GM21447 (cell line): ENCODE measurements at regions not wholly inside any gene's neighbourhood (a gene's known extent, or its start where the extent isn't known, plus 50 kb on each side); places are given as distances from the start of the nearest gene placed in this dataset.

Experiments
- ATAC-seq: cut with Tn5 transposase; IDR thresholded peaks from one replicate; pipeline ENCODE4 v1.9.1; 2021; ENCODE audit not compliant: unreplicated experiment

DNA sequence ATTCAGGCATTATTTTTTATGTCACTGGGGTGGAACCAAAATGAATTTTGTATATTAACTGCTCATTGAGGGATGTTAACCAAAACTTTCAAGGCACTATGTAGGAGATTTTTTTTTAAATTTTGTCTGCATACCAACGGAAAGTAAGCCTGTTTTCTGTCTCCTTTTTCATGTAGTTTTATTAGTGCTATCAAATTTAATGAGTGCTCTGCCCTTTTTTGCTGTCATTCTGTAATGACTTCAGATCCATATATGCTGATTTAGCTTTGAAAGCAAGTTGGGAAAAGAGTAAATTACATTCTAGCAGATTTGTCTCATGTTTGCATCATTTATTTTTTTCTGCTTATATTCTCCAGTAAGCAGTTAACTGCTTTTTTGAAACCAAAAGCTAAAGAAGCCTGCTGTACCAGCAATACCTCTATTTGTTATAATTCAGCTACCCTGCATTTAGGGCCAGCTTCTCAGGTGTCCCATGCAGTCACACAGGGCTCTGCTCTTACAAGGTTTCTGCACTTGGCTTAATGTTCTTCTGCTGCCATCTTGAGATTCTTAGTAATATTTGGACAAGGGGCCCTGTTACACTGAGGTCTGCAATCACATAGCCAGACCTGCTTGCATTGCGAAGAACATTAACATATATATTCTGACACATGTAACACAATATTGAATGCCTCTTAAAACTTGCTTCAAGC is 429.0 kb downstream of the UTRN start:
- no peak for ATAC-seq

DNA sequence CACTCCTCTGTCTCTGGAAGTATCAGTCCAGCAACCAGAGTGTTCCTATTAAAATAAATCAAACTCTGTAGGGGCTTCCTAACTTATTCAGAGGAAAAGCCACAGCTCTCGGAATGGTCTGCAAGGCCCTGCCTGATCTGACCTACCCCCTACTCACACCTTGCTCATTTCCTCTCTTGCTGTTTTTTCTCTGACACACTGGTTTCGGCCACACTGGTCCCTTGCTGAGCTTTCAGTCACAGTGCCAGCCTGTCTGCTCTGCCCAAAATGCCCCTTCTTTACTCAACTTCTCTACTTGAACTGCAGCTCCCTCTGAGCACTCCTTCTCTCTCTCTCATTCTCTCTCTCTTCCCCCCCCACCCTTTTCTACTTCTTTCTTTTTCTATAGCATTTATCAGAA is 430.2 kb downstream of the UTRN start:
- ATAC-seq: peak; percentile 85

DNA sequence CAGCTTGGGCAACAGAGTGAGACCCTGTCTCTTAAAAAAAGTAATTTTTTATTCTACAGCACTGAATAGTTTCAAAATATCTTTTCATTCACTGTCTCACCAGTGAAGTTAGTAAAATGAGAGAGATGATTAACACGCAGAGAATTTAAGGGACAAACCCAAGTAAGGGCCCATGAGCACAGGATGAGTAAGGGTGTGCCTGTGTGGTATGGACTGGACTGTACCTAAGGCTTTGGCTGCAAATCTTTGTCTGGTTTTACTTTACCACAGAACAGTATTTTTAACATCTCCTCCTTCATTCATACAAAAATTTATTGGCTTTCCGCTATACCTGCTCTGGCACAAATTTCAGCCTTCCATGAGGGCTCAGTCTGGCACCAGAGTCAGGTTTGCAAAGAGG is 433.3 kb downstream of the UTRN start:
- no peak for ATAC-seq

DNA sequence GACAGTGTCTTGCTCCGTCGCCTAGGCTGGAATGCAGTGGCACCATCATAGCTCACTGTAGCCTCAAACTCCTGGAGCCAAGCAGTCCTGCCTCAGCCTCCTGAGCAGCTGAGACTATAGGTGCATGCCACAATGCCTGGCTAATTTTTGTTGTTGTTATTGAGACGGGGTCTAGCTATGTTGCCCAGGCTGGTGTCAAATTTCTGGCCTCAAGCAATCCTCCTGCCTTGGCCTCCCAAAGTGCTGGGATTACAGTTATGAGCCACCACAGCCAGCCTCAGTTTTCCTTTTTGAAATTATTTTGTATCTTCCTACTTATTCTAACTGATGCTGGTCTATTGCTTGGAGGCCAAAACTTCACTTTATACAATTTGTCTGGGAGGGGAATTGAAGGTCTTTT is 436.1 kb downstream of the UTRN start:
- no peak for ATAC-seq

DNA sequence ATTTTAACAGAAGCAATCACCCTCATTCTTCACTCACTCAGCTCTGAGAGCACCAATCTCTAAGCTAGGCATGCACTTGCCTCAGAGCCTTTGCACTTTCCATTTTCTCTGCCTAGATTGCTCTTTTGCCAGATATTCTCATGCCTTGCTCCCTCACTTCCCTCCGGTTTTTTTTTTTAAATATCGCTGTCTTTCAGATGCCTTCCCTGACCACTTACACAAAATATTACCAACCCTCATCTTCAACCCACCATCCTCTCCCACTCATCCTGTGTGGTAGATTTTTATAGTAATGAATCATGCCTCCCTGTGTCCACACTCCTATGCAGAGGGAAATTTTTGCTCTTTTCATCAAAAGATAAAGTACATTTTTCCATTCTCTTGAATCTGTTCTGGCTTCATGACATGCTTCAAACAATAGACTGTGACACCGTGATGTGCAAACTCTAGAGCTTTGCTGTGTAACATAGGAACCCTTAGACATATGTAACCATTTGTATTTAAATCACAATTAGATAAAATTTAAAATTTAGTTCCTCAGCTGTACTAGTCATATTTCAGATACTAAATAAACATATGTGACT is 437.1 kb downstream of the UTRN start:
- ATAC-seq: no peak

DNA sequence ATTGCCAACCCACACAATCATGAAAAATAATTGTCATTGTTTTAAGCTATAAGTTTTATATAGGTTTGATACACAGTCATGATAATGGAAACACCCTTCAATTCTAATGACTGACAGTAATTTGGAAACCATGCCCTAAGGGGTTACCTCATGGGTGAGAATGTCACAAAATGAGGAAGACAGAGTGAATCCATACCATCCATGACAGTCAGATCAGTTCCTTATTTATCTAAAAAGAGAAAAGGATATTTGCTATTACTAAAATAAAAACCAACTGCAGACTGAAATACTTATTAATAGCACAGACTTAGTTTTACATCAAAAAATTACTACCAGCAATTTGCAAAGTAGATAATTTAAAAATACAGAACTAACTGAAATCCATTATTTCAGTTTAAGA is 437.8 kb downstream of the UTRN start:
- ATAC-seq: no peak

DNA sequence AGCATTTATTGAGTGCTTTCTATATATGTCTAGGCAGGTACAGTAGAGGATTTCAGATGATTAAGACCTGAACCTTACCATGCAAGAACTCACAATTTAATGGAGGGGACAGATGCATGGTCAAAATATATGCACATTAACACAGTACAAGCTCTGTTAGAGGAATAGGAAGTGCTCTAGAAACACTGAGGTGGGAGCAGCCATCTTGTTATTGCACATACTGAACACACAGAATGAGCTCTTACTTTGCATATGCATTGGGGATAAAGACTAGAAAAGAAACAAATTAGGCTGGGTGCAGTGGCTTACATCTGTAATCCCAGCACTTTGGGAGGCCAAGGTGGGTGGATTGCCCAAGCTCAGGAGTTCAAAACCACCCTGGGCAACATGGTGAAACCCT is 438.3 kb downstream of the UTRN start:
- no peak for ATAC-seq

DNA sequence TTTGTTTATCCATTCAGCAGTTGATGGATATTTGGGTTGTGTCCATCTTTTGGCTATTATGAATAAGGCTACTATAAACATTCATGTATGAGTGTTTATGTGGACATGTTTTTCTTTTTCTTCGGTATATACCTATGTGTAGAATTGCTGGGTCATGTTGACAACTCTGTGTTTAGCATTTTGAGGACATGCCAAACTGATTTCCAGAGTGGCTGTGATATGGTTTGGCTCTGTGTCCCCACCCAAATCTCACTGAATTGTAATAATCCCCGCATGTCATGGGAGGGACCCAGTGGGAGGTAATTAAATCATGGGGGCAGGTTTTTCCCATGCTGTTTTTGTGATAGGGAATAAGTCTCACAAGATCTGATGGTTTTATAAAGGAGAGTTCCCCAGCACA is 439.7 kb downstream of the UTRN start:
- ATAC-seq: no peak

DNA sequence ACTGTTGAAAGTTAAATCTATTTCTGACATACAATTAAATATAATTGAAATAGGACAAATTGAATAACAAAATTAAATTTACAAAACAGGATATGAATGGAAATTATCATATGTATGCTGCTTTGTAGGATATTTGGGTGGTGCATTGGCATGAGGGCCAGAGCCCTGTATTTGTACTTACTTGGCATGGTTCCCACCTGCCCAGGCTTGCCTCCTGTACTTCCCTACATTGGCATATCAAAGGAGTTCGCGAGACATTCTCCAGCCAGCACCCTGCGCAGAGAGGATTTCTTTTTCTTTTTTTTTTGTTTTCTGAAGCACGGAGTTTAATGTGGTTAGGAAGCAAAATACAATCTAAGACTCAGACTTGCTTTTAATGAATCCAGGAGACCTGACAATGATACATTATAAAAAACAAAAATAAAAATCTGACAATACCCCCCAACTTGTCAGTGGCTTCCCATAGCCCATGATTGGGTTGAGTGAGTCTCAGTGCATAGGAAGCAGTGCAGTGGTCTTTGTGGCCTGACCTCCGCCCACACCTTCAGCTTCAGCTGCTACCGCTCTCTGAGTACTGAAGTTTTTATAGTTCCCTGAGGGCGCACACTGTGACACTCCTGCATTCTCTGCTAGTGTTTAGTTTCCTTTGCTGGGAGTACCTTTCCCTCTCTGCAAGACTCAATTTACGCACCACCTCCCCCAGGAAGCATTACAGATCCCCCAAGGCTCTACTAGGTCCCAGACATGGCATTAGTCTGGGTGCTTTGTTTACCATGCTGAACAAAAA is 440.8 kb downstream of the UTRN start:
- peak; percentile 77 for ATAC-seq

DNA sequence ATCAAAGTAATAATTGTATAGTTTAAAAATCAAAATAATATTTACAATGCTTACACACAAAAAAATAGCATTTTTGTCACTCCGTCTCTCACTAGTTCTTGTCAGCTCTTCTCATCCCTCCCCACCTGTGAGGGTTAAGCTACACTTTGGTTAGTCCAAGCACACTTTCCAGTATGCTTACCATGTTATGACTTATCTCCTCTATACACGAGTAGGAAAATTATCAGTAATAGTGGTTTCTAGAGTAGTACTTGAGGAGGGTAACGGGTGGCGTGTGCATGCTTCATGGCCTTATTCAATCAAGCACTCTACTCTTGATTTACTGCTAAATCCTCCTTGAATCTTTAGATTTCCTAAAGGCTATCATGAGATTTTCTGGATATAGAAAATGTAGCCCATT is 443.7 kb downstream of the UTRN start:
- ATAC-seq: no peak

DNA sequence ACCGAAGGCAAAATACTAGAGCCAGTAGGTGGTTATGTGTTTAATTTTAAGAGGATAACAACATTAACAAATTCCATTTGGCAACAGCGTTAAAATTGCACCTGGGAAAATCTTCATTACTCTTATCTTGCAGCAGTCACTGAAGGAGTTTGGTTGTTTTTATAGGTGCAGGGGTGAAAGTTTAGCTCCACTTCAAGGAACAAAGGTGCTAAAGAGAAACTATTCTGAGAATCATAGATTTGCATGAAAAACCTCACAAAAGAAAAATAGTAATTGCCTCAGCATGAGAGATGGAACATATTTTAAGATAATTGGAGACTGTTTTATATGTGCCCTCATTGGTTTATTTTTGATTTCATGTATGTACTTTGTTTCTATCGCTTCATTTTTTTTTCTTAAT is 444.4 kb downstream of the UTRN start:
- peak; percentile 64 for ATAC-seq

DNA sequence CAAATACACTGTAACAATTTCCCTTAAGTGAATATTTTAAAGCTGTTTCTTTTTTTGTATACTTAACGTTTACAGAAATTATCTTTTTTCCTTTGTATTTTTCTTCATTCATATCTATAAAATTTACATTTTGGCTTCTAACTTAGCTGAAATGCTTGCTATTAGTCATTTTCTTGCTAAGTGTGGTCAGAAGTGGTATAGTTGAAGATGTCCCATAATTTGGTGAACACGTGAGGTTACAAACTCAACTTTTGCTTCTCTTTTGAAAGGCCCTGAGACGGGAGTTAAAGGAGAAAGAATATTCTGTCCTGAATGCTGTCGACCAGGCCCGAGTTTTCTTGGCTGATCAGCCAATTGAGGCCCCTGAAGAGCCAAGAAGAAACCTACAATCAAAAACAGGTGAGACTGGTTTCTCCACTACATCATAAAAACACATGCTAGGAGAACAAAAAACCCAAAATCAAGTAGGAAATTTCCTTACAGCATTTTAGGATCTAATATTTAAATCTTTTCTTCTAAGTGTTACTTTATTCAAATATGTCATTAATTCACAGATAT is 445.0 kb downstream of the UTRN start:
- ATAC-seq: peak; percentile 55

DNA sequence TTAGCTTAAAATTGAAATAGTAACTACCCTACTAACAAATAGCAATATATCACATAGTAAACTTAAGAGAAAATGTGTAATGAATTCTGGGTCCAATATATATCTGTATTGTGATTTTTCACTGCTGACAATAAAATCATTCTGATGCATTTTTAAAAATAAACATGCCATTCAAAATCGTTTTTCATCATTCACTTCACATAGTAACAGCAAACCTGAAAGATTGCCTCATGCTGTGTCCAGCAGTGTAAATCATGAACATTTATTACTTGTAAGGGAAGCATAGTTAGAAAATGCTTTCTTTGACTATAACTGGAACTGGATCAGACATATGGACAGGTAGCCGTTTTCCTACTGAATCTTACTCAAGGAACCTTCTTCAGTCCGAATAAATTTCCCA is 446.1 kb downstream of the UTRN start:
- ATAC-seq: no peak

DNA sequence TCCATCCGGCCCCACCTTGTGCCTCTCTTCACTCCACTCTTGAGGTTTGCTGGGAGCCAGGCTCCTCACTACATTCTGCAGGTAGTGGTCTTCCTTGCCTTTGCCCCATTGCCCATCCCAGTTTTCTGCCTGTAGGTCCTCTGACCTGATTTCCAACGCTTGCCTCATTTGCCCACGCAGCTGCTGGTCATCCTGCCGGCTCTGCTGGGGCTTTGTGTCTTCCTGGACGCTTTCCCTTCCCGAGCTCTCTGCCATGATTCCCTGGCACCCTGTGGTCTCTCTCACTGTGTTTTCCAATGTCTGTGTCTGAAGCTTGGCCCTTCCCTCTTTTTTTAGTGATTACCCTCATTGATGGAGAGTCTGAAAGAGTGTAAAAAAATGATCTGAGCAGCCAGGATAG is 451.6 kb downstream of the UTRN start:
- ATAC-seq: no peak

DNA sequence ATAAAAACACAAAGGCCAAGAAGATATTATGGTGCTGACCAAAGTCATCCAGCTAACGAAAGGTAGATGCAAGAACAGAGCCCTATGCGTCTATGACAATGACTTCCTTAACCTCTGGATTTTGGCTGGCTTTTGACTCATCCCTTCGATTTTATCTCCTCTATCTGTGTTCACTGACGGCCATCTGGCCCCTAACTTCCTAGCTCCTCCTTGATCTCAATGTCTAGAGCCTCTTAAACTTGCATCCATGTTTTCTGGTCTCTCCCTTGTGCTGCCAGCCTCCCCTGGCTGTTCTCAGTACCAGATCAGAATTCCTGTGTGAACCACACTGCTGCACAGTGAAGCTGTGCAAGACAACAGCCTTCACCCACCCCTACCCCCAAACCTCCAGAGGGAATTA is 452.9 kb downstream of the UTRN start:
- no peak for ATAC-seq

DNA sequence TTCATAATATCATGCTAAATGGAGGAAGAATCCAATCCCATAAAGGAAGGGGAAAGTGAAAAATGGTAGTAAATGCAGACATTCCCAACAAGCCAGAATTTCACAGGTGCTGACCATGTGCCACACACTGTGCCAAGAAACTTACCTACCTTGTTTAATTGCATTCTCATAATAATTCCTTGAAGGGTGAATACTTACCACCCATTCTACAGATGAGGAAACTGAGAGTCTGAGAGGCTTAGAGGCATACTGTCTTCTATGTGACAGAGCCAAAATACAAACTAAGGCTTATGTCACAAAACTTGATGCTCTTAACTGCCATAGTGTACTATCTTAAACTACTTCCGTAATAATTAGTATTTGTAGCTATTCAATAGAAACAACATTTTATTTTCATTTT is 454.7 kb downstream of the UTRN start:
- no peak for ATAC-seq

DNA sequence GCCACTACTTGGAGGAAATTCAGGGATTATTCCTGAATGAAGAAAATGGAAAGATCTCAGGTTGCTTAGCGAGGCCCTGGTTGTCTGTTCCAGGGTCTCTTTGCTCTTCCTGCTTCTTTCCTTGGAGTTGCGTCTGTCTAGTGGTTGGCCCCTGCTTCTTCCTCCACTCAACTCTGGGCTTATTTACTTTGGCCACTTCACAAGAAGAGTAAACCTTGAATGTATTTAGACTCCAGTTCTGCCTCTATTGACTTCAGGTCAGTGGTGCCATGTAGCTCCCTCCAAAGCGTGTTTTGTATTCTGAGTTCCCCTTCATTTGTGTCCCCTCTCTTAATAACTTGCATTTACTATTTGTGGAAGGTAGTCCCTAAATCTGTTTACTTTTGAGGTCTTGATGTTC is 456.5 kb downstream of the UTRN start:
- no peak for ATAC-seq

DNA sequence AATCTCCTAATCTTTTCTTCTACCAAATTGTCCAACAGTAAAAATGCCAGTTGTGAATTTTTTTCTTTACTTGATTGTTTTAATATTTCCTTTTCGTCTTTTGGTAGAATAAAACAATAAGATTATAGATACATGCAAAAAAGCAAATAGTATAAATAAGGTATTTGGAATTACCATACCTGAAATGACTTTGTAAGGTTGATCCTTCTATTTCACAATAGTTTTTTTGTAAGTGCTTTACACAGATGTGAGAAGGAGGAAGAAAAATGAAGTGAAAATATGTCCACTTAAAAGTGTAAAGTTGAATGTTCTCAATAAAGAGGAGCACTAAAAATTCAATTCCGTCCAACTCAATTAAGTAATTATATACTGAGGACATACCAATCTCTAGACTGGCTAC is 457.6 kb downstream of the UTRN start:
- ATAC-seq: no peak

DNA sequence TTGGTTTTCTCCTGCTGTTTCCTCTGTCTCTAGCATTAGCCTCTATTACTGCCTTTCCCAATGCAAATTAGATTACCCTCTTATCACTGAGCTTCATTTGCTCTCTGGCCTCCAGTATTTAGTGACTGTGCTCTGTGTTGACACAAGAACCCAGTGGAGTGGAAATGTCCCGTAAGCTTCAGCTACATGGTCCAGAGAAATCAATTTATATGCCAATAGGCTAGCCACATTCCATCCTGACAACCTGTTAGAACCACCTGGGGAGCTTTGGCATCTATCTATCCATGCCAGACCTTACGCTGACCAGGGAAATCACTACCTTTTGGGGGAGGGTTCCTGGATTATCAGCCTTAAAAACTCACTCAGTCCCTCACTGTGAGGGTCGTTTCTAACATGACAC is 459.6 kb downstream of the UTRN start:
- no peak for ATAC-seq

DNA sequence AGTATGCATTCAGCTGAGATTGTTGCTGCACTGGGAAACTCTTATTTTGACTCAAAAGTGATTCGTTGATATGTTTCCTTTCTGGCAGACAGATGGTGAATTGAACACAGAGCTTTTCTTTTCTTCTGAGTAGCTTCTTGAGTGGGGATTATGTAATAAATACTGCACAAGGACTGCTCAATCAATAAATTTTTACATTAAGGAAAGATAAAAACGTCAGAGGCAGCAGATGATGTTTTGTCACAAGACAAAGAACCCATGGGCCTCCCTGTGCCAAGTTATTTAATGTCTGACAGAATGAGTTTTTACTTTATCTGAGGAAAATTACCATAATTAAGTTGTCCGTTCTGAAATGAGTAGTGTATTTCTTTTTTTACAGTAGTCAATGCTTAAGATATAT is 460.3 kb downstream of the UTRN start:
- no peak for ATAC-seq

DNA sequence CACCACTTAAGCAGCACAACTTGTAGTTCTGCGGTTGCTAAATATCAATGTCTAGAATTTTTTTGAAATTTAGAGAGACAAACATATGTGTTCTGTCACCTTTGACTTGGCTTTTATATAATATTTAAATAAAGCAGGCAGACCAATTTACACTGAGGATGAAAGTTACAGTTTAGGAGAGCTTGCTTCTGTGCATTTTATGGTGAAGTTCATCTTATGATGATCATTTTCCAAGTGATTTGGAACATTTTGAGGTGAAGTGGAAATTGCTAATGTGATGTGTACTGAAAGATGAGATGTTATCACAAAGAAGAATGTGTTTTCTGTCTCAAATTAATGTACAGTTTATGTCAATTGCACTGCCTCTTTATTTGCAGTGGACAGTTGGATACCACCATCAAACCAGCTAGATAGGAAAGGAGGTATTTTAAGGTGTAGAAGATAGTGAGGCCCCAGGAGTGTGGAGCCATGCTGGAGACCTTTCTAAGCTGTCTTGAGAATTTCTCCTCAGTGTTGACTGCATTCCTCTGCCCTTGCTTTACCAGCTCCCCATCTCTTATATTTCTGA is 461.9 kb downstream of the UTRN start:
- no peak for ATAC-seq

DNA sequence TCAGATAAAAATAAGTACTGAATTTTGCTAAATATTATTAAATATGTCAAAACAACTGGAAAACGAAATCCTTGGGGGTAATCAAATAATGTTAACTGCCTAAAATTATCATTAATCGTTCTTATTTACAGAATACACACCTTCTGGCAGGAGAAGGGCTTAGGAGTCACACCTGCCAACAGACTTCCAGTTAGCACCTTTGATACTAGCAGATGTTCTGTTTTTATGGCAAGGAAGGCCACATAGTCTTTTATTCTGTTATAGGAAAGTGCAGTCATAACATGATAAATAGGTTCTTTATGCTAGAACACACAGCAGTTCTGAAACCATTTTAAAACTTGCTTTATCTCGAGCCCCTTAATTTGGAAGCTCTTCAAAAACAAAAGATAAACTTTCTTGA is 464.1 kb downstream of the UTRN start:
- ATAC-seq: no peak
